Dermis blood vessel endothelial cell (primary cell): ENCODE measurements at regions not wholly inside any gene's neighbourhood (a gene's known extent, or its start where the extent isn't known, plus 50 kb on each side); places are given as distances from the start of the nearest gene placed in this dataset.
"Not testable (repeated sequence)": the region's sequence is repeated elsewhere in the genome, so short reads cannot be mapped to it uniquely, and the experiment has no call there.

Experiments used
- DNase-seq: peaks from one replicate; pipeline ENCODE4 v3.0.0; 2010

- no peak for DNase-seq
These were observed 1107.8 kb upstream of the SEMA6A start for GRCh38 chr5:117682416-117682815.

- DNase-seq, result no peak
These were observed 1107.0 kb upstream of the SEMA6A start for GRCh38 chr5:117681431-117682254.

DNA sequence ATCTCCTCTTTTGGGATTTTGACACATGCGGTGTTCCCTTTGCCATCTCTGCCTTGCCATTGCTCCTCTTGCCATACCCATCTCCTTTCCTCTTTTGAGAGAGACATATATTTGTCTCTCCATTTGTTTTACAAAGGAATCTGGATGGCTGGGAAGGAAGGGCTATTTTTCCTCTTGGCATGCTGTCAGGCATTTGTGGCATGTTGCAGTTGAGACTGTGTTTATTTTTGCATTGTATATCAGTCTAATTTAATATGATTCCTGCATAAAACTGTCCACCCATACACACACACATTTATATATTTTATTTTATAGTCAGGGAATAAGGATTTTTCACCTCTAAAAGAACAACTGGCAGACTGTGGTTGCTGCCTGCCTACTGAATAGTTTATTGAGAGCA lies 1105.8 kb upstream of the SEMA6A start:
- DNase-seq, result no peak

DNA sequence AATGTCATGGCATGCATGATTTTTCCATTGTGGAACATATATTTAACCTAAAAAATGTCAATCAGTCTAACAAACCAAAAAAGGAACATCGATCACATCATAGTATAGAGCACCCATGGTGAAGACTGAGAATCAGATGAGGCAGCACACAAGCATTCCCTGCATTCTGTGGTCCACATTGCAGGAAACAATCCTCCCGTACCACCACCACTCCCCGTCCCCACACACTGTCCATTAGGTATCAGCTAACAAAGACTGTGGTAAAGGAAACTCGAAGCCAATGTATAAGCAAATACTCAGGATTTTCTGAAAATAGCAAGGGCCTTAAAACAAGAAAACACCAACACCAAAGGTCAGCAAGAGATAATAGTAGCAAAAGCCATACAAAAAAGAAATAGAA lies 1104.4 kb upstream of the SEMA6A start:
- no peak for DNase-seq

- no peak for DNase-seq
These were observed 1101.0 kb upstream of the SEMA6A start for GRCh38 chr5:117675646-117676045.

DNA sequence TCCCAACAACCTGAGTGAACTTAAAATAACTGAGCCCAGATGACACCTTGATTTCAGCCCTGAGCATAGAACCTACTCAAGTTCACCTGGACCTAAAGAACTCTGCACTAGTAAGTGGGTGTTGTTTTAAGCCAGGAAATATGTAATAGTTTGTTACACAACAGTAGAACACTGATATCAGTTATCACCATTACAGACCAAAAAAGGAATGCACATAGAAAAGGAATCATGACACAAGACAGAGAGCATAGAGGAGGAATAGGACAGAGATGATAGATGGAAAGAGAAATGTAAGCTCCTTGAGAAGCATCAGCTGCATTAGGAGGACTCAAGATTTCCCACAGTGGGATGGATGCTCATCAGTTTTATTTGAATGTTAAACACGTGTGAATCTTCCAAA lies 1096.9 kb upstream of the SEMA6A start:
- DNase-seq, result no peak

- DNase-seq, result no peak
These were observed 1092.5 kb upstream of the SEMA6A start for GRCh38 chr5:117667105-117667504.

- DNase-seq, result no peak
These were observed 1090.5 kb upstream of the SEMA6A start for GRCh38 chr5:117665121-117665520.

DNA sequence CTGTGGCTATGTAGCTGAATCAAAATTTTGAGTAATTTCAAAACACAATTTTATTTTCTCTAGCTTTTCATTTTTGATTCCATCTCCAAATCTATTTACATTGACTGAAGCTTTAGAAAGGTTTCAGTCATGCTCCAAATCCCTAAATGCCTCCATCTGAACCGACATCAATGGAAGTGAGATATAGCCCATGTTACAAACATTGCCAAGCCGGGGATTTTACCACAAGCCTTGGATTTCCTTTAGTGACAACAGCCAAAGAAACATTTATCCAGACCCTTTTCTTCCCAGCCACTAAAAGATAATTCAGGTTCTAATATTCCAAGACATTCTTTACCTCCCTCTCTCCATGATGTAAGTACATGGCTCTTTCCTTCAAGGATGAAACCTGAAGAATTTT lies 1087.7 kb upstream of the SEMA6A start:
- no peak for DNase-seq

GRCh38 chr5:117657541-117657940 lies 1082.9 kb upstream of the SEMA6A start:
- no peak for DNase-seq

- DNase-seq, result no peak
These were observed 1078.3 kb upstream of the SEMA6A start for GRCh38 chr5:117652958-117653280.

GRCh38 chr5:117652036-117652957 lies 1077.7 kb upstream of the SEMA6A start:
- DNase-seq, result no peak

- DNase-seq, result no peak
These were observed 1075.2 kb upstream of the SEMA6A start for GRCh38 chr5:117649821-117650220.

DNA sequence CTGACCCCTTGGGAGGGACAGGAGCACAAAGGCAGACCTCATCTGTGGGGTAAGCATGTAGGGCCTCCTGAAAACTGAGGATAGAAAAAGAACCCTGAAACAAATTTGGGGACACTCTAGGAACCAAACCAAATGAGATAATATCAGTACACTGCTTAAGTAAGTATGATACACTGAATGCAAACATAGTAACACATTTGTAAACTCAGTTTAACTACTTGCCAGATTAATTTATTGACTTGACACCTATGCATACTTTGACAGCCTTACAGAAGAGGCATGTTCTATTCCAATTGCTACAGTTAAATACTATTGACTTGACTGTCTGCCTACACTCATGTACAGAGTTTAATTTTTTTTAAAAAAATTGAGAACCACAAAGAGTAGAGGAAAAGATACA lies 1070.8 kb upstream of the SEMA6A start:
- DNase-seq, result no peak

DNA sequence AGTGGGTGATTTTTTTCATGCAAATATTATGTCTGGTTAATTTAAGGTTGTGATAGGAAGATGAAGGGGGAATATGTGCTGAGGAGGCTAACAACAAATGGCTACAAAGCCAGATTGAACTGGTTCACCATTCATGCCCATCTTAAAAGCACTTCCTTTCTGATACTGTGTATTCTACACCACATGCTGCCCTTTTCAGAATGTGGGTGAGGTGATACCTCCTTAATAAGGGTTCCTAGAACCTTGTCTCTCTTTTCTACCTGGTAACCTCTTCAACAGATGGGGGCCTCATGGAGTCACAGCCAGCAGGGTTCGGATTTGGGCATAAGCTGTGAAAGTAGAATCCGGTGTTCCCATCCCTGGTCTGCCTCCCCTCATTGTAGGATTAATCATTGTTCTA lies 1064.0 kb upstream of the SEMA6A start:
- DNase-seq, result no peak

GRCh38 chr5:117633093-117633492 lies 1058.5 kb upstream of the SEMA6A start:
- no peak for DNase-seq

GRCh38 chr5:117624201-117624600 lies 1049.6 kb upstream of the SEMA6A start:
- no peak for DNase-seq

- DNase-seq, result no peak
These were observed 1048.6 kb upstream of the SEMA6A start for GRCh38 chr5:117623042-117623805.

GRCh38 chr5:117621921-117622320 lies 1047.3 kb upstream of the SEMA6A start:
- no peak for DNase-seq

GRCh38 chr5:117615226-117615625 lies 1040.6 kb upstream of the SEMA6A start:
- DNase-seq, result no peak

DNA sequence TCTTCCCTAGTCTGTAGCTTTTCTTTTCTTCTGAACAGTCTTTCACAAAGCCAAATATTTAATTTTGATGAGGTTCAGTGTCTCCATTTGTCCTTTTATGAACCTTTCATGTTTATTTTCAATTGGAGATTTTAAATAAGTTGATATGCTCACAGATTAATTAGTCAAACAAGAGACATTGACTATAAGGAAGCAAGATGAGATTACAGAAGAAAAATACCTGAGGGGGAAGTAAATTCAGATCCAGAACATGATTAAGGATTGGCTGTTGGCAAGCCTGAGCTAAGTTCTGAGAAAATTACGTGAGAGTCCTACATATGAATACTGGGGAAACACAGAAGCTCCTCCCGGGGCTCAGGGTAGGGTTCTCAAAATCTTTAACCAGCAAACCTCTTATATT lies 1039.8 kb upstream of the SEMA6A start:
- DNase-seq, result no peak

DNA sequence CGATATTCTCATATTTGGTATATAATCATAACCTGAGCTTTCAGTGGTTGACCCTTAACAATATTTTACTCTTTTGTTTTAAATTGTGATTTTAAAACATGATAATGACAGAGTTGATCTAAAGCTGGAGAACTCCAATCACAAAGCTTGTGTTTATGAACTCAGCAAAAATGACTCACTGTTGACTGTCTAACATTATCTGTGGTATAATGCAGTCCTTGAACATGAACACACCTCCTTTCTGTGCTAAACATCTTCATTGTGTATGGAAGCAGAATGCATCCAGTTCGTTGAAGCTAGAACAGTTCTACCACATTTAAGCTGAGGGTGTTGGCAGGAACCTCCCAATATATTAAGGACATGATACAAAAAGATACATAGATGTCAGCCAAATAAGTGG lies 1030.2 kb upstream of the SEMA6A start:
- DNase-seq, result no peak

DNA sequence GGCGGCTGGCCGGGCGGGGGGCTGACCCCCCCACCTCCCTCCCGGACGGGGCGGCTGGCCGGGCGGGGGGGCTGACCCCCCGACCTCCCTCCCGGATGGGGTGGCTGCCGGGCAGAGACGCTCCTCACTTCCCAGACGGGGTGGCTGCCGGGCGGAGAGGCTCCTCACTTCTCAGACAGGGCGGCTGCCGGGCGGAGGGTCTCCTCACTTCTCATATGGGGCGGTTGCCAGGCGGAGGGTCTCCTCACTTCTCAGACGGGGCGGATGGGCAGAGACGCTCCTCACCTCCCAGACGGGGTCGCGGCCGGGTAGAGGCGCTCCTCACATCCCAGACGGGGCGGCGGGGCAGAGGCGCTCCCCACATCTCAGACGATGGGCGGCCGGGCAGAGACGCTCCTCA lies 1025.2 kb upstream of the SEMA6A start:
- not testable (repeated sequence) for DNase-seq
